ENCODE measurements at regions not wholly inside any gene's neighbourhood (a gene's known extent, or its start where the extent isn't known, plus 50 kb on each side); places are given as distances from the start of the nearest gene placed in this dataset.

GRCh38 chr2:145764631-145765030 lies 1244.7 kb upstream of the ZEB2 start:
- TF ChIP-seq EZH2 (IDR thresholded peaks at IDR 0.05; ENCODE audit: insufficient read depth, low read length): no peak
- TF ChIP-seq CTCF (IDR thresholded peaks at IDR 0.05; ENCODE audit: insufficient read depth, low read depth, low read length): no peak
- Histone ChIP-seq H3K4me1 (ENCODE audit: insufficient read depth, low read length) (peaks cover 10% of the 10 kb centered on the region), H3K79me2 (ENCODE audit: insufficient read depth, low read length) (no peaks in the 10 kb centered on the region), H3K9ac (ENCODE audit: low read length) (no peak overlapping the region), H2AFZ (ENCODE audit: low read depth, low read length) (no peak overlapping the region), H3K36me3 (ENCODE audit: insufficient read depth, low read length) (no peaks in the 10 kb centered on the region), H3K9me3 (ENCODE audit: insufficient read depth, low read depth, low read length) (no peaks in the 10 kb centered on the region), H3K27ac (ENCODE audit: low read depth, low read length) (no peak overlapping the region), H3K4me2 (ENCODE audit: low read length) (no peak overlapping the region), H3K27me3 (ENCODE audit: insufficient read depth, low read length) (no peaks in the 10 kb centered on the region), H4K20me1 (ENCODE audit: insufficient read depth, low read length) (no peaks in the 10 kb centered on the region), H3K4me3 (ENCODE audit: insufficient read depth, low read depth, low read length) (no peak overlapping the region)
- FAIRE-seq: no peak
- no peak for DNase-seq (ENCODE audit: low read depth)
- H3K4me3 Mint-ChIP-seq (ENCODE audit: unreplicated experiment): no peak overlapping the region
- H3K9me3 Mint-ChIP-seq (ENCODE audit: unreplicated experiment): no peaks in the 10 kb centered on the region
- no peak overlapping the region for H3K27ac Mint-ChIP-seq (ENCODE audit: unreplicated experiment)
- no peaks in the 10 kb centered on the region for H3K36me3 Mint-ChIP-seq (ENCODE audit: low read depth, unreplicated experiment)
- no peaks in the 10 kb centered on the region for H3K27me3 Mint-ChIP-seq (ENCODE audit: low read depth, unreplicated experiment)
- H3K4me1 Mint-ChIP-seq (ENCODE audit: low read depth, unreplicated experiment): peaks cover 14% of the 10 kb centered on the region

- FAIRE-seq: no peak
- no peak for TF ChIP-seq CTCF (IDR thresholded peaks at IDR 0.05; ENCODE audit: insufficient read depth, low read depth, low read length)
- no peak for TF ChIP-seq EZH2 (IDR thresholded peaks at IDR 0.05; ENCODE audit: insufficient read depth, low read length)
- no peaks in the 10 kb centered on the region for H3K9me3 Mint-ChIP-seq (ENCODE audit: unreplicated experiment)
Measured at GRCh38 chr2:145760781-145761649, 1241.1 kb upstream of the ZEB2 start.

More at GRCh38 chr2:145760781-145761649, 1241.1 kb upstream of the ZEB2 start:
- no peaks in the 10 kb centered on the region for H4K20me1 ChIP-seq (ENCODE audit: insufficient read depth, low read length)
- H3K79me2 ChIP-seq (ENCODE audit: insufficient read depth, low read length): no peaks in the 10 kb centered on the region
- Mint-ChIP-seq H3K27me3 (ENCODE audit: low read depth, unreplicated experiment) (no peaks in the 10 kb centered on the region), H3K4me1 (ENCODE audit: low read depth, unreplicated experiment) (peaks cover 19% of the 10 kb centered on the region), H3K4me3 (ENCODE audit: unreplicated experiment) (no peak overlapping the region), H3K36me3 (ENCODE audit: low read depth, unreplicated experiment) (no peaks in the 10 kb centered on the region), H3K27ac (ENCODE audit: unreplicated experiment) (peak overlapping the region; percentile 66)
- no peak overlapping the region for H2AFZ ChIP-seq (ENCODE audit: low read depth, low read length)
- peak overlapping the region; percentile 69 for H3K27ac ChIP-seq (ENCODE audit: low read depth, low read length)
- H3K9ac ChIP-seq (ENCODE audit: low read length): peak overlapping the region; percentile 52
- no peak overlapping the region for H3K4me3 ChIP-seq (ENCODE audit: insufficient read depth, low read depth, low read length)
- H3K9me3 ChIP-seq (ENCODE audit: insufficient read depth, low read depth, low read length): no peaks in the 10 kb centered on the region
- no peaks in the 10 kb centered on the region for H3K36me3 ChIP-seq (ENCODE audit: insufficient read depth, low read length)
- peaks cover 10% of the 10 kb centered on the region for H3K4me1 ChIP-seq (ENCODE audit: insufficient read depth, low read length)
- H3K4me2 ChIP-seq (ENCODE audit: low read length): peak overlapping the region; percentile 45
- peak; percentile 86 for DNase-seq (ENCODE audit: low read depth)
- no peaks in the 10 kb centered on the region for H3K27me3 ChIP-seq (ENCODE audit: insufficient read depth, low read length)

Data from astrocyte (in vitro differentiated cells and primary cell).